ENCODE measurements at regions not wholly inside any gene's neighbourhood (a gene's known extent, or its start where the extent isn't known, plus 50 kb on each side); places are given as distances from the start of the nearest gene placed in this dataset.
"Not testable (repeated sequence)": the region's sequence is repeated elsewhere in the genome, so short reads cannot be mapped to it uniquely, and the experiment has no call there.

- DNase-seq (ENCODE audit: low read depth) = no peak
Observed at GRCh38 chr11:87767615-87768014, 407.6 kb downstream of the RAB38 start.

- not testable (repeated sequence) for DNase-seq (ENCODE audit: low read depth)
Observed at GRCh38 chr11:87764075-87764474, 411.2 kb downstream of the RAB38 start.

DNA sequence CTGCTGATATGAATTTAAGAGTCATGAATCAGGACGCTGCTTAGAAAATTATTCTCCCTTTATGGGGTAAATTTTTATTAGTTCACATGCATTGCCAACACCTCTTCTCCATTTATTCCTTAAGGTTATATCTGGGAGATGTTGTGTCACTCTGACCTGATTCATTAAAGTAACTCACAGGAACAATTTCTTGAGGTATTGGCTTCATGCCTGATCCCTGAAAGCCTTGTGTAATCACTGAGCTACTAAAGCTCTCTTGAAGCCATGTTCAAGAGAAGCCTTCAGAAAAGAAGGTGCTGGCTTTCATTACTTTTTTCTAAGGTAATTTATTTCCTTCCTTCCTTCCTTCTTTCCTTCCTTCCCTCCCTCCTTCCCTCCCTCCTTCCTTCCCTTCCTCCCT lies 420.6 kb downstream of the RAB38 start:
- no peak for DNase-seq (ENCODE audit: low read depth)

DNA sequence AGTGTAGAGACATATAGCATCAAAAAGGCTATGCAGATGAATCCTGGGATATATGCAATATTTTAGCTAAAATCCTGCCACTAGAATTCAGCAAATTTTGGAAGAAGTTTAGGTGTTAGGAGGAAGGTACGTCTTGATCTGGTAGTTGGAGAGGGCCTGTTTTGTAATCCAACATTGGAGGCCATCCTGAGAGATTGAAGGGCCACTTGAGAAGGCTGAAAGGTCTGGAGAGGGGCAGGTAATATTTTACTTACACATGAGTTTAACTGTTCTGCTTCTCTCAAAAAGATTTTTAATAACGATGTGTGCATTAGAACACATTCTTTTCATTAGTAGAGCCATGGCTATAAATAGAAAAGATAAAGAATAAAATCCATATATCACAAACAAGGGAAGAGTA lies 422.1 kb downstream of the RAB38 start:
- DNase-seq (ENCODE audit: low read depth) = no peak

DNA sequence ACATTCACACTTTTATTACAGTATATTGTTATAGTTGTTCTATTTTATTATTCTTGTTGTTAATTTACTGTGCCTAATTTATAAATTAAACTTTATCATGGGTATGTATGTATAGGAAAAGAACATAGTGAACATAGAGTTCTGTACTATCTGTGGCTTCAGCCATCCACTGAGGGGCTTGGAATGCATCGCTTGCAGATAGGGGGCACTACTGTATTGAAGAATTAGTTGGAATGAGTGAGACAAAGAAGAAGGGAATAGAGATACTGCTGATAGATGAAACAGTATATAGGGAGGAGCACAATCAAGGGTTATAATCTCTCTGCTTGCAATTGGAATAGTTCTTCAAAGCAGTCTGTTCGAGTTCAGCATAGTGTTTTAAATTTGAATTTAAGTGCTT lies 432.2 kb downstream of the RAB38 start:
- no peak for DNase-seq (ENCODE audit: low read depth)

- no peak for DNase-seq (ENCODE audit: low read depth)
Observed at GRCh38 chr11:87740968-87741367, 434.3 kb downstream of the RAB38 start.

DNA sequence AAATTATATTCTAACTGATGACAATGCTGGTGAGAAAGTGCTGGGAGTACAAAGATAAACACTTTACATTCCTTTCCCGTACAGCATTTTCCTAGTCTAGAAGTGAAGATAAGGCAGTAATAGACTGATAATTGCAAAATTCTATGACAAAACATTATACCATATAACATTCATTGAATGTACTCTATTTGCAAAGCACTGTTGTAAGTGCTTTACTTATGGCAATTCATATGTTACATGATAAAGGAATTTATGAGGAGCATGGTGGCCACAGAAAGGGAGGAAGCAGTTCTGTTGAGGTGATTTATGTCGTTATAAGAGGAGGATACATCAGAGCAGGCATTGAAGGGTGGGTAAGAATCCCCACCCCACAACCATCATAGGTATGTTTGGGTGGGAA lies 434.8 kb downstream of the RAB38 start:
- DNase-seq (ENCODE audit: low read depth) = no peak

DNA sequence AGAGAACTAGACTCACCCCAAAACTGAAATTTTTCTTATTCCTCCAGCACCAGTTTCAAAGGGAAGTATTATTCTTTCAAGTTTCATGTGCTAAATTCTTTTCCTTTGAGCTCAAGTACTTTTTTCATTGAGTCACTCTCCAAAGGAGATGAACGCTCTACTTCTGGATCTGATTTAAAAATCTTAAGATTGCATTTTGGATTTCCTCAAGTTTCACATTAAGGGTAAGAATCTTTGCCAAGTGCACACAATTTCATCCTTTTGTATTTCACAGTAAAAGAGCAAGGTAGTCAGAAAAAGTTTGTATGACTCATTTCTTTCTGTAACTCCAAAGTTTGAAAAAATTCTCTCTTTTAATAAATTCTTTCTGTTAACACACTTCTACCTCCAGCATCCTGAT lies 435.5 kb downstream of the RAB38 start:
- DNase-seq (ENCODE audit: low read depth) = no peak

GRCh38 chr11:87739261-87739660 lies 436.0 kb downstream of the RAB38 start:
- DNase-seq (ENCODE audit: low read depth) = no peak

- no peak for DNase-seq (ENCODE audit: low read depth)
Observed at GRCh38 chr11:87736928-87737327, 438.3 kb downstream of the RAB38 start.

DNA sequence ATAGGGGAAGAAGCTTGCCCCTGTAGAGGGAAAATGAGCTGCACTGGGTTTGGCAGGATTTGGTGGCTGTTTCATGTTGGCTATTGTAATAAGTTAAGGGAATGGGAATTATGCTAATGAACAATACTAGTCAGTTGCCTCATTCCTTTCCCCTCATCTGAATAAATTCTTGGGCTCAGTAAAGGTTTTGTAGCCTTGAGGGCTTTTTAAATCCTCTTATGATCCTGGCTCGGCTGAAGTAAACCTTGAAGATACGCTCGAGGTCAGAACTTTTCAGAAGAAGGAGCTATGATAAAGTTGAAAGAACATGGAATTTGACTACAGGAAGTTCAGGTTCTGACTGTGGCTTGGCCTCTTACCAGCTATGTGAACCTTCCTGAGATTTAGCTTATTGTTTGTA lies 448.7 kb downstream of the RAB38 start:
- DNase-seq (ENCODE audit: low read depth) = no peak

- DNase-seq (ENCODE audit: low read depth) = no peak
Observed at GRCh38 chr11:87724358-87724757, 450.9 kb downstream of the RAB38 start.

DNA sequence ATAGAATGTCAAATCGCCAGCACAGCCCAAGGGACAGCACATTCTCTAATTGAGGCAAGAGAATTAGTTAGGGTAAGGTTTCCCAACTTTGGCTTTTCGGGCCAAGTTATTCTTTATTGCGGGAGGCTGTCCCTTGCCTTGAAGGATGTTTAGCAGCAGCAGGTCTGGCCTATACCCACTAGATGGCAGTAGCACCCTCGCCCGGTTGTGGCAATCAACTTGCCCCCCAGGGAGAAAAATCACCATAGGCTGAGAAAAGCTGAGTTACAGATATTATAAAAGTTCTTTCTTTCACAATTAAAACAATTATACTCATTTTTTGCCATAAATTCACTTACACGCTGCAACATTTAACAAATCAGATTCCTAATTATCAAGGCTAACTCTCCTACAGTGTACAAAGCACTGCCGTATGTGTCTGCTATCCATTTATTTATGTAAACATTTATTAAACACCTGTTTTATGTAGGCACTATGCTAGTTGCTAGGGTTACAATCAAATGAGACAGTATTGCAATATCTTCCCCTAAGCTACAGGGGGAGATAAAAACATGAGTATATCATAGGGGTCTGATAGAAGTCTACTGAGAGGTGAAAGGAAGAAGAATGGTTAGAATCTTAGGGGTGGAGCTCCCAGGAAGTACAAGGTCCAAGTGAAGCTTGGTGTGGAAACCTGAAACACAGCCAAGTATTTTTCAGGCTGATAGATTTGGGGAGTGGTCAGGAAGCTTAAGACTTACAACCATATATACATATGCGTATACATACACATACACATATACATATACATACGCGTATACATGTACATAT lies 452.3 kb downstream of the RAB38 start:
- no peak for DNase-seq (ENCODE audit: low read depth)

GRCh38 chr11:87719326-87720073 lies 455.7 kb downstream of the RAB38 start:
- no peak for DNase-seq (ENCODE audit: low read depth)

DNA sequence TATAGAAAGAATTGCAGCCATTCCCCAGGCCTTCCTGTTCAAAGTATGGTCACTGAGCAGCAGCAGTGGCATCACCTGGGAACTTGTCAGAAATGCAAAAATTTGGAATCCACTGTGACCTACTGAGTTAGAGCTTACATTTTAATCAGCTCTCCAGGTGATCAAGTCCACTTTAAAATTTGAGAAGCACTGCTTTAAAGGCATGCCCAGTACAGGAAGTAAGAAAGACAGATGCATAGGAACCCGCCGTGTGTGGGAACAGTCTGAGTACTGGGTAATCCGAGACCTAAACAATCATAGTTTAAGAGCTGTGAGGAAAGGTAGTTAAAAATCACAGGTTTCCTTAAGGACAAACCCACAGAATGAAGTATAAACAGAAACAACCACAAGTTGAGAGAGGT lies 462.4 kb downstream of the RAB38 start:
- DNase-seq (ENCODE audit: low read depth) = no peak

DNA sequence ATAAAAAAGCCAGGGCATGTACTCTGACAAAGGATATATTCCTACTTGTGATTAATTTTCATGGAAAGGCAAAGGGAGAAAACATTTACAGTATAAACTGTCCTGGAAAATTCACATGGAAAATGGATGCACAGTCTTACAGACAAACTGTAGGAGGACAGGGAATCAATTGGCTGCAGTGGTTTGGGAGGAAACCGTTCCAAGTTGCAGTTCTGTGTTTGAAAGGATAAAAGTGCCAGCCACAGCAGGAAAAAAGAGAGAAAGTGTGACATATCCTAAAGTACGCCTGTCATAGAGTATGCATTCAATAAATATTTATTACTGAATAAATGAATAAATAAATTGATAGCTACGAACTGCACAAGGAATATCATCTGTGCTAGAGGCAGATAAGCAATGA lies 462.9 kb downstream of the RAB38 start:
- no peak for DNase-seq (ENCODE audit: low read depth)

DNA sequence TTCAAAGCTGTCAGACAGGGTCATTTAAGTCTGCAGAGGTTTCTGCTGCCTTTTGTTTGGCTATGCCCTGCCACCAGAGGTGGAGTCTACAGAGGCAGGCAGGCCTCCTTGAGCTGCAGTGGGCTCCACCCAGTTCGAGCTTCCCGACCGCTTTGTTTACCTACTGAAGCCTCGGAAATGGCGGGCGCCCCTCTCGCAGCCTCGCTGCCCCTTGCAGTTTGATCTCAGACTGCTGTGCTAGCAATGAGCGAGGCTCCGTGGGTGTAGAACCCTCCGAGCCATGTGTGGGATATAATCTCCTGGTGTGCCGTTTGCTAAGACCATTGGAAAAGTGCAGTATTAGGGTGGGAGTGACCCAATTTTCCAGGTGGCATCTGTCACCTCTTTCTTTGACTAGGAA lies 471.7 kb downstream of the RAB38 start:
- DNase-seq (ENCODE audit: low read depth) = not testable (repeated sequence)

DNA sequence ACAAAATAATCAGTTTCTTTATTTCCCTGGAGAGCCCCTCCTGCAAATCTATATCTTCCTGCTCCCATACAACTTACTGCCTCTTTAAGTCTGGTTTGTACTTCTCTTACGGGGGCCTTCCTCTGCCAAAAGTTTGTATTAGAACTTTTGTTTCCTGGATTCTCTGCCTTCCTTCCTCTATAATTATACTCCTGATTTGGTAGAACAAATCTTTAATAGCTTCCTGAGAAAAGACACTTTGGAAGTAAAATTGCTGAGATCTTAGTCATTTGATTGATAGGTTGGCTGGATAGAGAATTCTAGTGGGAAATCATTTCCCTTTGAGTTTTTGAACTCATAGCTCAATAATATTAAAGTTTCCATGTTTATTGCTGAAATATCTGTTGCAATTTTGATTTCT lies 499.2 kb downstream of the RAB38 start:
- no peak for DNase-seq (ENCODE audit: low read depth)

DNA sequence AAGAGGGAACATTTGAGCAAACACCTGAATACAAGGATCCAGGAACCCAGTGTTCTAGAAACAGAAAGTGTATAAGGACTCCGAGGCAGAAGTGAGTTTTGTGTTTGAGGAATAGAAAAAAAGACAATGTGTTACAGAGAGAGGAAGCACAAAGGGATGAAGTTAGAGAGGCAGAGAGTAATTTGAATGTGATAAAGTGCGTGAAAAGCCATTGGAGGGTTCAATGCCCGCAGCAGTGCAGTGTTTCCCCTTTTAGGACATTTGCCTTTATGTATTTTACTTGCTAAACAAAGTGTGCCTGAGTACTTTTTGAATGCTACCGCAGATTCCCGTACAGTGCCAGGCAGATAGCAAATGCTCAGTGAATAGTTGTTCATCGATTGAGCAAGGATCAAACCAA lies 508.5 kb downstream of the RAB38 start:
- no peak for DNase-seq (ENCODE audit: low read depth)

GRCh38 chr11:87662287-87662686 lies 513.0 kb downstream of the RAB38 start:
- DNase-seq (ENCODE audit: low read depth) = no peak

DNA sequence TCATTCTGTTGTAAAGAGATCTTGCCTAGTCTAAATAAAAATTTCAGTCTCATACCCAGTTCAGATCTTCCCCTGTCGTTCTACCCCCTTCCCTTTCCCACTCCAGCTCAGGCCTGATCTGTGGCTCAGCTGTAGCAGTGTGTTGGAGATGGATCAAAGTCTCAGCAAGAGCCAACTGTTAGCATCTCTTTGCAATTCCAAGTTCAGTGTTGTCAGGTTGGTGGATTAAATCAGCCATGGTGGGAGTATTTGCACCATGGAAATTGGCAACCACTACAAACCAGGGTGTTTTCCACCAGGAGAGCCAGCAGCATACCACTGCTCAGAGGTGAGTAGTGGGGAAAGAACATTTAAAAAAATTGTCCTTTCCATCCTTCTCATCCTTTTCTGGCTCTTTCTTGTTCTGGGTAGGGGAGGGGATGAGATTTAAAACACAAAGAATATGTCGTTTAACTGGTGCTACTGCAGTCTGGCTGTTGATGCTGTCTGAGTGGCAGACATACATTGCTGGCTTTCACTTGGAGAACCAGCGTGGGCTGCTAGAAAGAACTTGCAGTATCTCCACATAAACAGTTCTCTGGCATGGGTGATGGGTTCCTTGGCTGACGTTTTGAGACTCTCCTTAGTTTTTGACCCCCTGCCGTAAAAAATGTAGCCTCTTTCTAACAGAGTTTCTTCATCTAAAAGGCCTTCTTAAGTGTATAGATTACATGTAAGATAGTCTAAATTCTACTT lies 514.1 kb downstream of the RAB38 start:
- no peak for DNase-seq (ENCODE audit: low read depth)

DNA sequence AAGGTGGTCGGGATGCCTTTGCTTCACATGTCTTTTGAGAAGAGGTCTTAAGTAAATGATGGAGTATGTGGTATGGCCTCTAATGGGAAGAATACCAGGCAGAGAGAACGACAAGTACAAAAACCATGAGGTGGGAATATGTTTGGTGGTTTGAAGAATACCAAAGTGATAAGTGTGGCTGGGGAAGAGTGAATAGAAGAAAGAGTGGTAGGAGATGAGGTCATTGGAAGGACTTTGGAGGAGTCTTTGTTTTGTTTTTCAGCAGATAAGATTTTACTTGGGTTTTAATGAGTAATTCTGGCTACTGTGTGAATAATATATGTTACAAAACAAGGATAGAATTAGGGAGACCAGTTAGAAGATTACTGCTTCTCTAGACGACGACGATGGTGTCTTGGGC lies 515.4 kb downstream of the RAB38 start:
- DNase-seq (ENCODE audit: low read depth) = no peak

DNA sequence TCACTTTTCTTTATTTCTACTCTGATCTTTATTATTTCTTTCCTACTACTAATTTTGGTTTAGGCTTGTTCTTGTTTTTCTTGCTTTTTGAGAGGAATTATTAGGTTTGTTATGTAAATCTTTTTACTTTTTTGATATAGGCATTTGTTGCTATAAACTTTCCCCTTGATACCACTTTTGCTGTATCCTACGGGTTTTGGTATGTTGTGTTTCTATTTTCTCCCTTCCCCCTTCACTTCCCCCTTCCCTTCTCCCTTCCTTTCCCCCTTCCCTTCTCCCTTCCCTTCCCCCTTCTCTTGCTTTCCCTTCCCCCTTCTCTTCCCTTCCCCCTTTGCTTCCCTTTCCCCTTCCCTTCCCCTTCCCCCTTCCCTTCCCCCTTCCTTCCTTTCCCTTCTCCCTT lies 529.6 kb downstream of the RAB38 start:
- no peak for DNase-seq (ENCODE audit: low read depth)

Data from T follicular helper cell (primary cell).